ENCODE measurements at regions not wholly inside any gene's neighbourhood (a gene's known extent, or its start where the extent isn't known, plus 50 kb on each side); places are given as distances from the start of the nearest gene placed in this dataset.

DNA sequence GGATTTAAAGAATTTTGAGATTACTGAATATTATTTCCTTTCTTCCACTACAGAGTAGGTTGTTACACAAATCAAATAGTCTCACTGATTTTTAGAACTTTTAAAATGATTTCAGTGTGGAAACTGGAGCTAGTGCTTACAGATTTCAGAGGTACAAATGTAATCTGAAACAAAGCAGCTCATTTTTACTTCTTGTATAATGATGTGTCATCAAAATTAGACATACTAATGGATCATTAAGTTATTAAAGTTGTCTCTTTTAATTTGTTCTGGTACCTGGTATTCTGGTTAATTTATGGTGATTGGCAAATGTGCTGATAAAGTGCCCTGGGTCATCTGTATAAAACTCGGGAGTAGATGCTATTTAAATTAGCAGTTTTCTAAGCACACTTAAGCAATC is 1528.3 kb downstream of the RPA4 start:
- Histone ChIP-seq H3K36me3 (replicated peaks; ENCODE audit: low read depth, low read length) (no peaks in the 10 kb centered on the region), H2AFZ (ENCODE audit: low read depth, low read length) (no peak overlapping the region), H3K27me3 (ENCODE audit: low read depth, low read length) (no peaks in the 10 kb centered on the region), H3K4me1 (ENCODE audit: low read length) (no peaks in the 10 kb centered on the region), H3K4me2 (ENCODE audit: low read length) (no peak overlapping the region), H4K20me1 (ENCODE audit: insufficient read depth, low read length) (no peaks in the 10 kb centered on the region), H3K79me2 (ENCODE audit: low read length) (no peaks in the 10 kb centered on the region), H3K9me3 (ENCODE audit: insufficient read depth, low read length) (no peaks in the 10 kb centered on the region), H3K4me3 (ENCODE audit: low read length) (no peak overlapping the region), H3K9ac (ENCODE audit: low read length) (no peak overlapping the region), H3K27ac (ENCODE audit: low read length) (no peak overlapping the region)
- no peak for TF ChIP-seq EZH2phosphoT487 (IDR thresholded peaks at IDR 0.05; ENCODE audit: low read depth)
- TF ChIP-seq, protein P1, sequence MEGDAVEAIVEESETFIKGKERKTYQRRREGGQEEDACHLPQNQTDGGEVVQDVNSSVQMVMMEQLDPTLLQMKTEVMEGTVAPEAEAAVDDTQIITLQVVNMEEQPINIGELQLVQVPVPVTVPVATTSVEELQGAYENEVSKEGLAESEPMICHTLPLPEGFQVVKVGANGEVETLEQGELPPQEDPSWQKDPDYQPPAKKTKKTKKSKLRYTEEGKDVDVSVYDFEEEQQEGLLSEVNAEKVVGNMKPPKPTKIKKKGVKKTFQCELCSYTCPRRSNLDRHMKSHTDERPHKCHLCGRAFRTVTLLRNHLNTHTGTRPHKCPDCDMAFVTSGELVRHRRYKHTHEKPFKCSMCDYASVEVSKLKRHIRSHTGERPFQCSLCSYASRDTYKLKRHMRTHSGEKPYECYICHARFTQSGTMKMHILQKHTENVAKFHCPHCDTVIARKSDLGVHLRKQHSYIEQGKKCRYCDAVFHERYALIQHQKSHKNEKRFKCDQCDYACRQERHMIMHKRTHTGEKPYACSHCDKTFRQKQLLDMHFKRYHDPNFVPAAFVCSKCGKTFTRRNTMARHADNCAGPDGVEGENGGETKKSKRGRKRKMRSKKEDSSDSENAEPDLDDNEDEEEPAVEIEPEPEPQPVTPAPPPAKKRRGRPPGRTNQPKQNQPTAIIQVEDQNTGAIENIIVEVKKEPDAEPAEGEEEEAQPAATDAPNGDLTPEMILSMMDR (IDR thresholded peaks at IDR 0.05; ENCODE audit: low read depth, low read length) = no peak

DNA sequence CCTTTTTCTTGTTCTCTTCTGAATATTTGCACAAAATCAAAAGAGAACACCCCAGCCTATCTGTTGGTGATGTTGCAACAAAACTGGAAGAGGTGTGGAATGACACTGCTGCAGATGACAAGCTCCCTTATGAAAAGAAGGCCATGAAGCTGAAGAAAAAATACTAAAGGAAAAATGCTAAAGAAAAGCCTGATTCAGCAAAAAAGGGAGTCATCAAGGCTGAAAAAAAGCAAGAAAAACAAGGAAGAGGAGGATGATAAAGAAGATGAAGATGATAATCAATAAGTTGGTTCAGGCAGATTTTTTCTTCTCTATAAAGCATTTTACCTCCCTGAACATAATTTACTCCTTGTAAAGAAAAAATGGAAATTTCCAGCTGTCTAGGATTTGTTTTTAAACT is 1538.8 kb downstream of the RPA4 start:
- Histone ChIP-seq H3K4me1 (ENCODE audit: low read length) (peaks cover 9% of the 10 kb centered on the region), H2AFZ (ENCODE audit: low read depth, low read length) (no peak overlapping the region)
- TF ChIP-seq, protein P1 (IDR thresholded peaks at IDR 0.05; ENCODE audit: low read depth, low read length) = no peak
- TF ChIP-seq EZH2phosphoT487 (IDR thresholded peaks at IDR 0.05; ENCODE audit: low read depth) = no peak

DNA sequence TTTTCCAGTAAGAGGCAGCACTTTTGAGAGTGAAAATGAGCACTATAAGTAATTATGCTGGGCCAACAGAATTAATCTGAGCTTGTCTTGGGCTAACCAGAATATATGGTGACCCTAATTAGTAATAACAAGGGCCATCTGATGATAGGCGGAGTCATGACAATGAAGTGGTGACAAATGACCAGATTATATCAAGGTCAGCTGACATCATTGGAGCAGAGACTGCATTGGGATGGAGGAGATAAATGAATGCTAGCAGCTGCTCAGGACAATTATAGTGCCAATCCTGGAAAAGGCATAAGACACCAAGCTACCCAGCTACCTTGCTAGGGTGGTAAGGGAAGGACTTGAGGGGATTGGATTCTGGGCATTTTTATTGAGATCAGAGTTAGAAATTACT is 1548.7 kb downstream of the RPA4 start:
- no peaks in the 10 kb centered on the region for H4K20me1 ChIP-seq (ENCODE audit: insufficient read depth, low read length)
- H3K4me3 ChIP-seq (ENCODE audit: low read length) = no peak overlapping the region
- H3K9me3 ChIP-seq (ENCODE audit: insufficient read depth, low read length) = no peaks in the 10 kb centered on the region
- TF ChIP-seq, protein P1 (IDR thresholded peaks at IDR 0.05; ENCODE audit: low read depth, low read length) = no peak
- TF ChIP-seq EZH2phosphoT487 (IDR thresholded peaks at IDR 0.05; ENCODE audit: low read depth) = no peak
- no peaks in the 10 kb centered on the region for H3K27me3 ChIP-seq (ENCODE audit: low read depth, low read length)
- no peaks in the 10 kb centered on the region for H3K79me2 ChIP-seq (ENCODE audit: low read length)
- no peak overlapping the region for H3K27ac ChIP-seq (ENCODE audit: low read length)
- H3K9ac ChIP-seq (ENCODE audit: low read length) = no peak overlapping the region
- H3K4me2 ChIP-seq (ENCODE audit: low read length) = no peak overlapping the region
- H2AFZ ChIP-seq (ENCODE audit: low read depth, low read length) = no peak overlapping the region
- no peaks in the 10 kb centered on the region for H3K4me1 ChIP-seq (ENCODE audit: low read length)
- no peaks in the 10 kb centered on the region for H3K36me3 ChIP-seq (replicated peaks; ENCODE audit: low read depth, low read length)

More for the DNA sequence above, 1538.8 kb downstream of the RPA4 start:
- no peak overlapping the region for H3K9ac ChIP-seq (ENCODE audit: low read length)
- H3K36me3 ChIP-seq (replicated peaks; ENCODE audit: low read depth, low read length) = no peaks in the 10 kb centered on the region
- H3K27me3 ChIP-seq (ENCODE audit: low read depth, low read length) = no peaks in the 10 kb centered on the region
- no peaks in the 10 kb centered on the region for H3K9me3 ChIP-seq (ENCODE audit: insufficient read depth, low read length)
- no peaks in the 10 kb centered on the region for H3K79me2 ChIP-seq (ENCODE audit: low read length)
- H3K27ac ChIP-seq (ENCODE audit: low read length) = no peak overlapping the region
- H4K20me1 ChIP-seq (ENCODE audit: insufficient read depth, low read length) = no peaks in the 10 kb centered on the region
- no peak overlapping the region for H3K4me3 ChIP-seq (ENCODE audit: low read length)
- no peak overlapping the region for H3K4me2 ChIP-seq (ENCODE audit: low read length)

DNA sequence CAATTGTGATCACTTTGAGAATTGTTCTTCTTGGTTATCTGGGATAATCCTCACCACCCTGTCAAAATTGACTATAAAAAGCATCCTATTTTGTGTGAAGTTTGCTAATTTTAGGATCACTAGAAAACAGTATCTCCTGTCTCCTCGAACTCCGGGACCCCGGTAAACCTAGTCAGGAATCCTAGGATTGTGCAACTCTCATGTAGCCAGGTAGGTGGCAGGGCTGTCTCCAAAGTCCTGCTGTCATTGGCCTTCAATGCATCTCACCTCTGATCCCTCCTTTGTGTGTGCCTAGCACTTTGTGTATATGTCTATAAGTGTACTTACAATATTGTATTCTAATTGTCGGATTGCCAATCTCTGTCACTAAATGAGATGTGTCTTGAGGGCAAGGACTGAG is 1564.8 kb downstream of the RPA4 start:
- Histone ChIP-seq H3K9ac (ENCODE audit: low read length) (no peak overlapping the region), H3K4me1 (ENCODE audit: low read length) (no peaks in the 10 kb centered on the region), H3K27ac (ENCODE audit: low read length) (no peak overlapping the region), H3K9me3 (ENCODE audit: insufficient read depth, low read length) (no peaks in the 10 kb centered on the region), H3K79me2 (ENCODE audit: low read length) (no peaks in the 10 kb centered on the region), H3K27me3 (ENCODE audit: low read depth, low read length) (no peaks in the 10 kb centered on the region), H3K4me3 (ENCODE audit: low read length) (no peak overlapping the region), H2AFZ (ENCODE audit: low read depth, low read length) (no peak overlapping the region), H3K36me3 (replicated peaks; ENCODE audit: low read depth, low read length) (no peaks in the 10 kb centered on the region), H3K4me2 (ENCODE audit: low read length) (no peak overlapping the region), H4K20me1 (ENCODE audit: insufficient read depth, low read length) (no peaks in the 10 kb centered on the region)
- TF ChIP-seq EZH2phosphoT487 (IDR thresholded peaks at IDR 0.05; ENCODE audit: low read depth) = no peak
- TF ChIP-seq, protein P1 (IDR thresholded peaks at IDR 0.05; ENCODE audit: low read depth, low read length) = no peak

Measured in OCI-LY3 (cell line).